ENCODE measurements at regions not wholly inside any gene's neighbourhood (a gene's known extent, or its start where the extent isn't known, plus 50 kb on each side); places are given as distances from the start of the nearest gene placed in this dataset.

- H3K36me3 ChIP-seq (ENCODE audit: control insufficient read depth in 1 of 2, insufficient read depth in 2 of 2, low read length in 2 of 2) = no peaks in the 10 kb centered on the region
- no peaks in the 10 kb centered on the region for H3K27me3 ChIP-seq (ENCODE audit: insufficient read depth, low read length)
- peak; percentile 91 for ATAC-seq
- peak overlapping the region; percentile 84 for H3K4me2 ChIP-seq (ENCODE audit: low read length)
- TF ChIP-seq ATF3 (IDR thresholded peaks at IDR 0.05) (no peak), CEBPB (IDR thresholded peaks at IDR 0.05; ENCODE audit: low read depth) (no peak), MAX (IDR thresholded peaks at IDR 0.05) (peak; percentile 66), EZH2phosphoT487 (IDR thresholded peaks at IDR 0.05; ENCODE audit: borderline replicate concordance) (no peak), FOSL1 (IDR thresholded peaks at IDR 0.05; ENCODE audit: low read depth) (peak; percentile 57), ZFX (IDR thresholded peaks at IDR 0.05) (no peak), SP1 (IDR thresholded peaks at IDR 0.05; ENCODE audit: low read depth) (peak; percentile 44; the same call in 1 of the 2 replicates), EGR1 (IDR thresholded peaks at IDR 0.05; ENCODE audit: low read depth) (peak; percentile 39; the same call in 1 of the 2 replicates), JUND (IDR thresholded peaks at IDR 0.05) (peak; percentile 46; the same call in 1 of the 2 replicates)
- H3K4me3 ChIP-seq (replicated peaks in 1 of 2; ENCODE audit: low read depth in 1 of 2, low read length in 2 of 2) = peak overlapping the region; percentile 27 to 49
- H3K4me1 ChIP-seq (ENCODE audit: control insufficient read depth in 1 of 2, insufficient read depth in 2 of 2, low read length in 2 of 2) = peaks cover 12 to 29% of the 10 kb centered on the region in 2 experiments
- peak overlapping the region; percentile 95 for H2AFZ ChIP-seq (ENCODE audit: low read depth, low read length, poor library complexity, severe bottlenecking)
- TSS peak; percentile 85 for BruUV-seq (replicated peaks)
- POLR2A ChIA-PET = no interaction called here
- H3K9ac ChIP-seq (ENCODE audit: low read length) = peak overlapping the region; percentile 51
- no peaks in the 10 kb centered on the region for H3K9me2 ChIP-seq (ENCODE audit: insufficient read depth)
- RAD21 ChIA-PET (ENCODE audit: low non-redundant PET in 1 of 2, low total read pairs in 2 of 2, uncharacterized antibody in 2 of 2, unreplicated experiment in 2 of 2) = no interaction called here
- H3K79me2 ChIP-seq (ENCODE audit: insufficient read depth, low read length) = no peaks in the 10 kb centered on the region
- DNase-seq (ENCODE audit: low read depth, low spot score) = peak; percentile 22
- H3K9me3 ChIP-seq (ENCODE audit: control insufficient read depth in 1 of 2, insufficient read depth in 1 of 2, low read depth in 1 of 2, low read length in 2 of 2) = no peaks in the 10 kb centered on the region
- CTCF ChIA-PET = no interaction called here
- peak overlapping the region; percentile 34; the same call in 1 of the 2 replicates for H3K27ac ChIP-seq (ENCODE audit: low read depth, low read length)
- intact Hi-C loops (cut with micrococcal nuclease) = loop anchor here (10.0 kb wide), 1 partner anchor 217 kb away; no protein-coding TSS in a partner anchor
- H4K20me1 ChIP-seq (ENCODE audit: insufficient read depth) = no peaks in the 10 kb centered on the region
Observed at GRCh38 chr14:101151226-101151926, 247.9 kb upstream of the RTL1 start.

GRCh38 chr14:101151927-101152305 is 248.4 kb upstream of the RTL1 start:
- ChIA-PET CTCF (no interaction called here), RAD21 (ENCODE audit: low non-redundant PET in 1 of 2, low total read pairs in 2 of 2, uncharacterized antibody in 2 of 2, unreplicated experiment in 2 of 2) (no interaction called here), POLR2A (no interaction called here)
- no peaks in the 10 kb centered on the region for H3K79me2 ChIP-seq (ENCODE audit: insufficient read depth, low read length)
- no peak for ATAC-seq
- H3K9me2 ChIP-seq (ENCODE audit: insufficient read depth) = no peaks in the 10 kb centered on the region
- no peaks in the 10 kb centered on the region for H3K36me3 ChIP-seq (ENCODE audit: control insufficient read depth in 1 of 2, insufficient read depth in 2 of 2, low read length in 2 of 2)
- no peak for DNase-seq (ENCODE audit: low read depth, low spot score)
- no peak overlapping the region; the same call in 1 of the 2 replicates for H3K9ac ChIP-seq (ENCODE audit: low read length)
- intact Hi-C loops (cut with micrococcal nuclease) = loop anchor here (10.0 kb wide), 1 partner anchor 217 kb away; no protein-coding TSS in a partner anchor
- BruUV-seq (replicated peaks) = no TSS peak
- no peaks in the 10 kb centered on the region for H3K27me3 ChIP-seq (ENCODE audit: insufficient read depth, low read length)
- peak overlapping the region; percentile 84 for H3K4me2 ChIP-seq (ENCODE audit: low read length)
- no peaks in the 10 kb centered on the region for H4K20me1 ChIP-seq (ENCODE audit: insufficient read depth)
- peaks cover 12 to 29% of the 10 kb centered on the region in 2 experiments for H3K4me1 ChIP-seq (ENCODE audit: control insufficient read depth in 1 of 2, insufficient read depth in 2 of 2, low read length in 2 of 2)
- H3K4me3 ChIP-seq (replicated peaks in 1 of 2; ENCODE audit: low read depth in 1 of 2, low read length in 2 of 2) = peak overlapping the region in 1 of 2 experiments; percentile 49; a peak in 1 of 4 replicates
- H3K27ac ChIP-seq (ENCODE audit: low read depth, low read length) = no peak overlapping the region
- H3K9me3 ChIP-seq (ENCODE audit: control insufficient read depth in 1 of 2, insufficient read depth in 1 of 2, low read depth in 1 of 2, low read length in 2 of 2) = no peaks in the 10 kb centered on the region
- no peak overlapping the region for H2AFZ ChIP-seq (ENCODE audit: low read depth, low read length, poor library complexity, severe bottlenecking)
- no peak for TF ChIP-seq SRF (IDR thresholded peaks at IDR 0.05; ENCODE audit: low read depth)
- TF ChIP-seq CTCF (IDR thresholded peaks at IDR 0.05 in 2 of 3, conservative IDR thresholded peaks at IDR 0.05 in 1 of 3; ENCODE audit: borderline replicate concordance in 1 of 3, insufficient read depth in 1 of 3, low read depth in 2 of 3, low read length in 2 of 3) = no peak
- TF ChIP-seq POLR2AphosphoS5 (IDR thresholded peaks at IDR 0.05; ENCODE audit: low read depth, low read length) = no peak
- no peak for TF ChIP-seq SP1 (IDR thresholded peaks at IDR 0.05; ENCODE audit: low read depth)
- TF ChIP-seq EZH2 (IDR thresholded peaks at IDR 0.05) = no peak
- TF ChIP-seq TCF7L2 (IDR thresholded peaks at IDR 0.05; ENCODE audit: borderline replicate concordance, extremely low read depth, insufficient read depth, insufficient read length) = no peak
